ENCODE measurements at regions not wholly inside any gene's neighbourhood (a gene's known extent, or its start where the extent isn't known, plus 50 kb on each side); places are given as distances from the start of the nearest gene placed in this dataset.

- H4K20me1 ChIP-seq (ENCODE audit: insufficient read depth, low read length) = no peaks in the 10 kb centered on the region
- no peak overlapping the region for H3K4me3 ChIP-seq (ENCODE audit: low read depth, low read length, poor library complexity, severe bottlenecking)
- H3K27ac ChIP-seq (ENCODE audit: low read depth, low read length, poor library complexity, severe bottlenecking) = peak overlapping the region; percentile 98
- peak overlapping the region; percentile 78 for H3K4me2 ChIP-seq (ENCODE audit: low read length)
- DNase-seq (ENCODE audit: low spot score) = no peak
- intact Hi-C loops (cut with micrococcal nuclease; ENCODE audit: unreplicated experiment) = loop anchor here (2.0 to 10.0 kb wide), 4 partner anchors 63 to 1385 kb away; partner anchors contain the start of gene TFB1M
- H3K79me2 ChIP-seq (ENCODE audit: insufficient read depth, low read depth, low read length) = no peaks in the 10 kb centered on the region
- ChIA-PET POLR2A (interaction anchor here (0.9 to 7.6 kb wide), 18 partner anchors 9 to 460 kb away, joined by 3 to 74 read pairs (median 4); no protein-coding TSS in a partner anchor), CTCF (ENCODE audit: unreplicated experiment) (no interaction called here)
- no peaks in the 10 kb centered on the region for H3K36me3 ChIP-seq (ENCODE audit: insufficient read depth, low read length)
- no peak for TF ChIP-seq CTCF (conservative IDR thresholded peaks at IDR 0.05; ENCODE audit: low read length)
- TF ChIP-seq EZH2phosphoT487 (IDR thresholded peaks at IDR 0.05; ENCODE audit: borderline replicate concordance, low read depth, low read length) = no peak
- H2AFZ ChIP-seq (ENCODE audit: low read length) = no peak overlapping the region; the same call in 1 of the 2 replicates
- H3K4me1 ChIP-seq (ENCODE audit: insufficient read depth, low read length, poor library complexity, severe bottlenecking) = peaks cover 86% of the 10 kb centered on the region
- no peaks in the 10 kb centered on the region for H3K9me2 ChIP-seq (ENCODE audit: insufficient read depth, low read length)
- no TSS peak for BruUV-seq (replicated peaks)
- H3K9me3 ChIP-seq (ENCODE audit: low read length) = no peaks in the 10 kb centered on the region
These were observed 77.2 kb upstream of the ARID1B start for GRCh38 chr6:156699935-156700334.

DNA sequence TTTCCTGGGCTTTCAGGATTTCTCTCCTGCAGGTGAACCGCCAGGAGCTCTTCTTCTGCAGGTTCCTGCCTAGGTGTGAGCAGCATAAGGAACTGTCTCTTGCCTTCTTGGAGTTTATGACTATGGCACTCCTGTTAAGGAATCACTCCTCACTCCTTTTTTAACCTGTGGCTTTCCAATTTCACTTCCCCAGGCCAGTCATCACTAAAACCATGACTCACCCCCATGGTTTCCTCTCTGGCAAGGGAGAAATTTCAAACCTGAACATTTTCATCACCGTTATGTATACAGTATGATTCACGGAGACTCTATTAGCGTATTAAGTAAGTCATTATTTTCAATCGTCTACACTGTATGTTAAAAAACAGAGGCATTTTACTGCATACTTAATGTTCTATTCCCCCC is 78.2 kb upstream of the ARID1B start:
- peak overlapping the region; percentile 43 for H3K4me3 ChIP-seq (ENCODE audit: low read depth, low read length, poor library complexity, severe bottlenecking)
- H3K9me2 ChIP-seq (ENCODE audit: insufficient read depth, low read length) = no peaks in the 10 kb centered on the region
- H3K4me2 ChIP-seq (ENCODE audit: low read length) = peak overlapping the region; percentile 78
- no peaks in the 10 kb centered on the region for H4K20me1 ChIP-seq (ENCODE audit: insufficient read depth, low read length)
- intact Hi-C loops (cut with micrococcal nuclease; ENCODE audit: unreplicated experiment) = loop anchor here (2.0 to 10.0 kb wide), 4 partner anchors 62 to 1384 kb away; partner anchors contain the start of gene TFB1M
- peak overlapping the region; percentile 98 for H3K27ac ChIP-seq (ENCODE audit: low read depth, low read length, poor library complexity, severe bottlenecking)
- no peaks in the 10 kb centered on the region for H3K79me2 ChIP-seq (ENCODE audit: insufficient read depth, low read depth, low read length)
- TF ChIP-seq CTCF (conservative IDR thresholded peaks at IDR 0.05; ENCODE audit: low read length) = no peak
- TF ChIP-seq EZH2phosphoT487 (IDR thresholded peaks at IDR 0.05; ENCODE audit: borderline replicate concordance, low read depth, low read length) = no peak
- CTCF ChIA-PET (ENCODE audit: unreplicated experiment) = no interaction called here
- H2AFZ ChIP-seq (ENCODE audit: low read length) = peak overlapping the region; percentile 43; the same call in 1 of the 2 replicates
- H3K4me1 ChIP-seq (ENCODE audit: insufficient read depth, low read length, poor library complexity, severe bottlenecking) = peaks cover 87% of the 10 kb centered on the region
- POLR2A ChIA-PET = interaction anchor here (0.5 to 7.6 kb wide), 5 partner anchors 11 to 1190 kb away, joined by 4 to 74 read pairs (median 6); no protein-coding TSS in a partner anchor
- H3K36me3 ChIP-seq (ENCODE audit: insufficient read depth, low read length) = no peaks in the 10 kb centered on the region
- no TSS peak for BruUV-seq (replicated peaks)
- DNase-seq (ENCODE audit: low spot score) = no peak
- no peaks in the 10 kb centered on the region for H3K9me3 ChIP-seq (ENCODE audit: low read length)

Data from OCI-LY7 (cell line).